ENCODE measurements at regions not wholly inside any gene's neighbourhood (a gene's known extent, or its start where the extent isn't known, plus 50 kb on each side); places are given as distances from the start of the nearest gene placed in this dataset.

DNA sequence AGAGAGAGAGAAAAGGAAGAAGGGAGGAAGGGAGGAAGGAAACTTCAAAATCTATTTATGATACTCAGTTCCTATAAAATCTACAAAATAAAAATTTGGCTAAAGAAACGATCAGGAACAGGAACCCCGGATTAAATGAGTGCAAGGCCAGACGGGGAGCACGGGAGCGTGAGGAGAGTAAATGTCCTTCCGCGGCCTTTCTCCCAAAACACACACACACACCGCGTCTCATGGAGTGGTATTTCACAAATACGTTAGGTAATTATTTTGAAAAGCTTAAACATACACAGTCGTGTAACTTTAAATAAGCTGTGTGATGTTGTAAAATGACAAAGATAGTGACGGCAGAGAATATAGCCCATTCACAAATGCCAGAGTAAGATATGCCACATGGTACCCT, 125.7 kb upstream of the AFDN start:
- H3K27me3 Mint-ChIP-seq (ENCODE audit: insufficient read depth, unreplicated experiment) = no peaks in the 10 kb centered on the region
- Histone ChIP-seq H3K9me3 (no peaks in the 10 kb centered on the region), H3K36me3 (ENCODE audit: control insufficient read depth, insufficient read depth, low read length) (no peaks in the 10 kb centered on the region), H3K27me3 (replicated peaks; ENCODE audit: control insufficient read depth, insufficient read depth, low read length) (no peaks in the 10 kb centered on the region), H3K4me1 (no peaks in the 10 kb centered on the region; the same call in none of the 2 replicates), H3K4me3 (ENCODE audit: low read depth, low read length) (no peak overlapping the region)
- ChIA-PET CTCF (no interaction called here), POLR2A (no interaction called here)
- DNase-seq = no peak
- TF ChIP-seq, protein P1, sequence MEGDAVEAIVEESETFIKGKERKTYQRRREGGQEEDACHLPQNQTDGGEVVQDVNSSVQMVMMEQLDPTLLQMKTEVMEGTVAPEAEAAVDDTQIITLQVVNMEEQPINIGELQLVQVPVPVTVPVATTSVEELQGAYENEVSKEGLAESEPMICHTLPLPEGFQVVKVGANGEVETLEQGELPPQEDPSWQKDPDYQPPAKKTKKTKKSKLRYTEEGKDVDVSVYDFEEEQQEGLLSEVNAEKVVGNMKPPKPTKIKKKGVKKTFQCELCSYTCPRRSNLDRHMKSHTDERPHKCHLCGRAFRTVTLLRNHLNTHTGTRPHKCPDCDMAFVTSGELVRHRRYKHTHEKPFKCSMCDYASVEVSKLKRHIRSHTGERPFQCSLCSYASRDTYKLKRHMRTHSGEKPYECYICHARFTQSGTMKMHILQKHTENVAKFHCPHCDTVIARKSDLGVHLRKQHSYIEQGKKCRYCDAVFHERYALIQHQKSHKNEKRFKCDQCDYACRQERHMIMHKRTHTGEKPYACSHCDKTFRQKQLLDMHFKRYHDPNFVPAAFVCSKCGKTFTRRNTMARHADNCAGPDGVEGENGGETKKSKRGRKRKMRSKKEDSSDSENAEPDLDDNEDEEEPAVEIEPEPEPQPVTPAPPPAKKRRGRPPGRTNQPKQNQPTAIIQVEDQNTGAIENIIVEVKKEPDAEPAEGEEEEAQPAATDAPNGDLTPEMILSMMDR (IDR thresholded peaks at IDR 0.05; ENCODE audit: insufficient read depth in 1 of 2, low read depth in 1 of 2, low read length in 1 of 2, severe bottlenecking in 1 of 2, unreplicated experiment in 1 of 2) = no peak
- BruUV-seq (replicated peaks) = no TSS peak
- no peaks in the 10 kb centered on the region for H3K9me3 Mint-ChIP-seq (ENCODE audit: unreplicated experiment)
- H3K4me1 Mint-ChIP-seq (ENCODE audit: low read depth, unreplicated experiment) = peaks cover 7% of the 10 kb centered on the region
- no peaks in the 10 kb centered on the region for H3K36me3 Mint-ChIP-seq (ENCODE audit: insufficient read depth, unreplicated experiment)
- H3K27ac Mint-ChIP-seq (ENCODE audit: unreplicated experiment) = no peak overlapping the region
- intact Hi-C loops (cut with micrococcal nuclease; ENCODE audit: unreplicated experiment) = no loop called here
- no peak overlapping the region for H3K4me3 Mint-ChIP-seq (ENCODE audit: unreplicated experiment)

DNA sequence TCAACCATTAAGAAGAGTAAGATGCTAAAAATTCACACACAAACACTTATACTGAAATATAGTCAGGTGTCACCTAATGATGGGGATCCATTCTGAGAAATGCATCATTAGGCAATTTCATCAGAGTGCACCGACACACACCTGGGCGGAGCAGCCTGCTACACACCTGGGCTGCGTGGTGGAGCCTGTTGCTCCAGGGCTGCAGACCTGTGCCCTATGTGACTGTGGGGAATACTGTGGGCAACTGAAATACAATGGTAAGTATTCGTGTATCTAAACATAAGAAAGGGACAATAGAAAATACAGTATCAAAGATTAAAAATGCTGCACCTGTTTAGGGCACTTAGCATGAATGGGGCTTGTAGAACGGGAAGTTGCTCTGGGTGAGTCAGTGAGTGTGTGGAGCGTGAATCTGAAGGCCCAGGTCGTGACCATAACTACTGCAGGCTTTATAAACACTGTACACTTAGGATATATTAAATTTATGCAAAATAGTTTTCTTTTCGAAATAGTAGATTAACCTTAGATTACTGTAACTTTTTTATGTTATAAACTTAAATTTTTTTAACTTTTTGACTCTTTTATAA, 124.4 kb upstream of the AFDN start:
- ChIA-PET POLR2A (no interaction called here), CTCF (no interaction called here)
- H3K36me3 Mint-ChIP-seq (ENCODE audit: insufficient read depth, unreplicated experiment) = no peaks in the 10 kb centered on the region
- no peaks in the 10 kb centered on the region for H3K27me3 Mint-ChIP-seq (ENCODE audit: insufficient read depth, unreplicated experiment)
- DNase-seq = no peak
- no peaks in the 10 kb centered on the region for H3K27me3 ChIP-seq (replicated peaks; ENCODE audit: control insufficient read depth, insufficient read depth, low read length)
- H3K4me3 Mint-ChIP-seq (ENCODE audit: unreplicated experiment) = no peak overlapping the region
- no TSS peak for BruUV-seq (replicated peaks)
- TF ChIP-seq, protein P1 (IDR thresholded peaks at IDR 0.05; ENCODE audit: insufficient read depth in 1 of 2, low read depth in 1 of 2, low read length in 1 of 2, severe bottlenecking in 1 of 2, unreplicated experiment in 1 of 2) = no peak
- H3K9me3 ChIP-seq = no peaks in the 10 kb centered on the region
- H3K4me3 ChIP-seq (ENCODE audit: low read depth, low read length) = no peak overlapping the region
- intact Hi-C loops (cut with micrococcal nuclease; ENCODE audit: unreplicated experiment) = no loop called here
- H3K4me1 ChIP-seq = no peaks in the 10 kb centered on the region; the same call in none of the 2 replicates
- no peaks in the 10 kb centered on the region for H3K9me3 Mint-ChIP-seq (ENCODE audit: unreplicated experiment)
- H3K27ac Mint-ChIP-seq (ENCODE audit: unreplicated experiment) = no peak overlapping the region
- H3K36me3 ChIP-seq (ENCODE audit: control insufficient read depth, insufficient read depth, low read length) = no peaks in the 10 kb centered on the region
- peaks cover 7% of the 10 kb centered on the region for H3K4me1 Mint-ChIP-seq (ENCODE audit: low read depth, unreplicated experiment)

DNA sequence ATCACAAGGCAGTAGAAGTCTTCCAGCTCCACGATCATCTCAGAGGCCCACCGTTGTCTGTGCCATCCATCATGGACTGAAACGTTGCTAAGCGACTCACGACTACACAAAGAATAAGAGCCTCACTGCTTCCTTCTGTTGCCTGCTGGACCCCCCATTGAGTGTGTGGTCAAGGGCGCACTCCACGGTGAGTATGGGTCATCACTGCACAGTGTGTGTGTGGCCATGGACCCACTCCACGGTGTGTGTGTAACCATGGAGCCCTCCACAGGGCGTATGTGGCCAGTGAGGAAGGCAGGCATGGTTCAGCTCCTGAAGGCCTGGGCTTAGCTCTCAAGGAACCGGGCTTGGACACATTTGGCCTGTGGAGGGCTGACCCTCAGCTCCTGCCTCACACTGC, 123.4 kb upstream of the AFDN start:
- Mint-ChIP-seq H3K36me3 (ENCODE audit: insufficient read depth, unreplicated experiment) (no peaks in the 10 kb centered on the region), H3K4me3 (ENCODE audit: unreplicated experiment) (no peak overlapping the region), H3K4me1 (ENCODE audit: low read depth, unreplicated experiment) (peaks cover 7% of the 10 kb centered on the region), H3K9me3 (ENCODE audit: unreplicated experiment) (no peaks in the 10 kb centered on the region), H3K27ac (ENCODE audit: unreplicated experiment) (no peak overlapping the region), H3K27me3 (ENCODE audit: insufficient read depth, unreplicated experiment) (no peaks in the 10 kb centered on the region)
- CTCF ChIA-PET = no interaction called here
- intact Hi-C loops (cut with micrococcal nuclease; ENCODE audit: unreplicated experiment) = no loop called here
- no TSS peak for BruUV-seq (replicated peaks)
- Histone ChIP-seq H3K4me3 (ENCODE audit: low read depth, low read length) (no peak overlapping the region), H3K9me3 (no peaks in the 10 kb centered on the region), H3K27me3 (replicated peaks; ENCODE audit: control insufficient read depth, insufficient read depth, low read length) (no peaks in the 10 kb centered on the region), H3K4me1 (no peaks in the 10 kb centered on the region; the same call in none of the 2 replicates), H3K36me3 (ENCODE audit: control insufficient read depth, insufficient read depth, low read length) (no peaks in the 10 kb centered on the region)
- DNase-seq = no peak
- POLR2A ChIA-PET = no interaction called here
- TF ChIP-seq, protein P1 (IDR thresholded peaks at IDR 0.05; ENCODE audit: insufficient read depth in 1 of 2, low read depth in 1 of 2, low read length in 1 of 2, severe bottlenecking in 1 of 2, unreplicated experiment in 1 of 2) = no peak
